Pancreas (tissue), 10 donors: ENCODE measurements at regions not wholly inside any gene's neighbourhood (a gene's known extent, or its start where the extent isn't known, plus 50 kb on each side); places are given as distances from the start of the nearest gene placed in this dataset.

ENCODE experiments used
- ATAC-seq, 4 donors: fragments of 200-7000 bp; cut with Tn5 transposase; one replicate each; pipeline versions ENCODE4 v1.8.0 to v1.9.1; 2020; ENCODE audit warnings: mild to moderate bottlenecking in 4 of 4, moderate library complexity in 4 of 4
- DNase-seq, 6 donors: peaks; one replicate each; pipeline ENCODE4 v3.0.0-alpha.2; 2020
- FAIRE-seq: peaks from 2 replicates; lab custom pipeline; 2012; peaks lifted over from hg19 to GRCh38; lab: Jason Lieb, UNC
- H3K27ac ChIP-seq, 4 donors: fragments of 200-600 bp; sonication (generic); 1 replicate in 3 of 4; 2 replicates in 1 of 4; pipeline versions ENCODE4 v1.5.0 to v1.8.0; 2020
- H3K27me3 ChIP-seq, 4 donors: fragments of 200-600 bp; one replicate each; pipeline ENCODE4 v1.8.0; 2021
- H3K36me3 ChIP-seq, 3 donors: fragments of 200-600 bp; sonication (generic) in 1 of 3; one replicate each; pipeline versions ENCODE4 v1.5.0 to v1.8.0; 2020 to 2021
- H3K4me1 ChIP-seq, 3 donors: fragments of 200-600 bp; one replicate each; pipeline ENCODE4 v1.8.0; 2021
- H3K4me3 ChIP-seq, 4 donors: fragments of 200-600 bp; sonication (generic) in 2 of 4; one replicate each; pipeline versions ENCODE4 v1.5.0 to v1.8.0; 2020 to 2021
- H3K9me3 ChIP-seq, 4 donors: fragments of 200-600 bp; one replicate each; pipeline ENCODE4 v1.8.0; 2021
- CTCF ChIP-seq, 4 donors: fragments of 200-600 bp; sonication (generic) in 3 of 4; IDR thresholded peaks; one replicate each; pipeline versions ENCODE4 v1.5.0 to v1.8.0; 2021; ENCODE audit warnings: antibody characterized with exemption in 4 of 4
- WGBS, 2 donors: extraction: QIAGEN DNeasy Blood & Tissue Kit; methylation state at CpG; one replicate each; pipeline ENCODE4 v1.1.7; 2013; 5-methylcytosine and 5-hydroxymethylcytosine counted together
- intact Hi-C, 3 donors: fragments of 100-400 bp; cut with DNase I; formaldehyde crosslinking; loops; one replicate each; pipeline versions ENCODE4 v1.11.1 to v1.14.2; 2022
- donor health status: healthy with polysubstance abuse.
- donor health status: DM: no; HTN: no; CAD: no; lungs with moderate emphysema.
- donor health status: DM: no; HTN: no; CAD: no.
- donor health status: control.
- donor health status: control.
- donor health status: Bipolar disorder and iron deficiency.
- donor health status: DM: yes; HTN: yes; CAD: no.
- donor health status: DM: no; HTN: no; CAD: no.
- donor health status: DM: no; HTN: no; CAD: no.
- donor health status: DM: yes; HTN: yes; CAD: no.

- no peak overlapping the region for H3K4me3 ChIP-seq
- no peaks in the 10 kb centered on the region for H3K36me3 ChIP-seq
- DNase-seq = no peak
- no peak for ATAC-seq
- no peak overlapping the region for H3K27ac ChIP-seq
- no peak for TF ChIP-seq CTCF (IDR thresholded peaks at IDR 0.05)
- FAIRE-seq = no peak
- H3K4me1 ChIP-seq = no peaks in the 10 kb centered on the region
- intact Hi-C loops = no loop called here
- no peaks in the 10 kb centered on the region for H3K27me3 ChIP-seq
- no peaks in the 10 kb centered on the region for H3K9me3 ChIP-seq
- WGBS, 2 donors = 53 to 55% methylated on average over 4 of the region's 4 CpGs
Observed at GRCh38 chr1:14180738-14181137, 417.7 kb upstream of the KAZN start.

- Histone ChIP-seq H3K9me3 (no peaks in the 10 kb centered on the region), H3K36me3 (no peaks in the 10 kb centered on the region), H3K4me1 (no peaks in the 10 kb centered on the region), H3K27ac (no peak overlapping the region), H3K27me3 (no peaks in the 10 kb centered on the region), H3K4me3 (no peak overlapping the region)
- TF ChIP-seq CTCF (IDR thresholded peaks at IDR 0.05) = no peak
- 66 to 81% methylated on average over 9 of the region's 9 CpGs for WGBS, 2 donors
- FAIRE-seq = no peak
- ATAC-seq = no peak
- intact Hi-C loops = no loop called here
- DNase-seq = no peak
Observed at GRCh38 chr1:14181191-14181795, 417.2 kb upstream of the KAZN start.

GRCh38 chr1:14182856-14183255 is 415.6 kb upstream of the KAZN start:
- DNase-seq = no peak
- no peak overlapping the region for H3K4me3 ChIP-seq
- ATAC-seq = no peak
- TF ChIP-seq CTCF (IDR thresholded peaks at IDR 0.05) = no peak
- H3K36me3 ChIP-seq = no peaks in the 10 kb centered on the region
- WGBS, 2 donors = 73 to 74% methylated on average over 5 of the region's 5 CpGs
- no peaks in the 10 kb centered on the region for H3K27me3 ChIP-seq
- H3K4me1 ChIP-seq = no peaks in the 10 kb centered on the region
- H3K9me3 ChIP-seq = no peaks in the 10 kb centered on the region
- FAIRE-seq = no peak
- intact Hi-C loops = no loop called here
- no peak overlapping the region for H3K27ac ChIP-seq

- intact Hi-C loops = no loop called here
- no peak for ATAC-seq
- no peak overlapping the region for H3K27ac ChIP-seq
- no peaks in the 10 kb centered on the region for H3K27me3 ChIP-seq
- no peaks in the 10 kb centered on the region for H3K9me3 ChIP-seq
- FAIRE-seq = no peak
- 77 to 80% methylated on average over 11 of the region's 11 CpGs for WGBS, 2 donors
- no peak for DNase-seq
- H3K4me1 ChIP-seq = no peaks in the 10 kb centered on the region
- H3K4me3 ChIP-seq = no peak overlapping the region
- no peak for TF ChIP-seq CTCF (IDR thresholded peaks at IDR 0.05)
- H3K36me3 ChIP-seq = no peaks in the 10 kb centered on the region
Observed at GRCh38 chr1:14183329-14183728, 415.2 kb upstream of the KAZN start.

GRCh38 chr1:14184454-14184853 is 414.0 kb upstream of the KAZN start:
- H3K4me3 ChIP-seq = no peak overlapping the region
- WGBS, 2 donors = 59 to 61% methylated on average over 6 of the region's 6 CpGs
- ATAC-seq = no peak
- H3K27me3 ChIP-seq = no peaks in the 10 kb centered on the region
- H3K4me1 ChIP-seq = no peaks in the 10 kb centered on the region
- no peak for TF ChIP-seq CTCF (IDR thresholded peaks at IDR 0.05)
- intact Hi-C loops = no loop called here
- no peak overlapping the region for H3K27ac ChIP-seq
- no peak for DNase-seq
- FAIRE-seq = no peak
- no peaks in the 10 kb centered on the region for H3K36me3 ChIP-seq
- no peaks in the 10 kb centered on the region for H3K9me3 ChIP-seq
